GM19395 (cell line): ENCODE measurements at regions not wholly inside any gene's neighbourhood (a gene's known extent, or its start where the extent isn't known, plus 50 kb on each side); places are given as distances from the start of the nearest gene placed in this dataset.
"Not testable (repeated sequence)": the region's sequence is repeated elsewhere in the genome, so short reads cannot be mapped to it uniquely, and the experiment has no call there.

Experiments
- ATAC-seq: cut with Tn5 transposase; IDR thresholded peaks from one replicate; pipeline ENCODE4 v1.9.1; 2021; ENCODE audit warnings: mild to moderate bottlenecking, moderate library complexity; ENCODE audit not compliant: unreplicated experiment

- no peak for ATAC-seq
Measured at GRCh38 chr7:125084196-125084595, 154.6 kb upstream of the POT1 start.

GRCh38 chr7:125074141-125074540, 144.5 kb upstream of the POT1 start:
- ATAC-seq: no peak

- ATAC-seq: no peak
Measured at GRCh38 chr7:125065546-125065945, 135.9 kb upstream of the POT1 start.

GRCh38 chr7:125065001-125065400, 135.4 kb upstream of the POT1 start:
- no peak for ATAC-seq

GRCh38 chr7:125061776-125062397, 132.3 kb upstream of the POT1 start:
- peak; percentile 86 for ATAC-seq

- not testable (repeated sequence) for ATAC-seq
Measured at GRCh38 chr7:125061083-125061745, 131.6 kb upstream of the POT1 start.

GRCh38 chr7:125059861-125060456, 130.3 kb upstream of the POT1 start:
- ATAC-seq: no peak

GRCh38 chr7:125057963-125058362, 128.3 kb upstream of the POT1 start:
- ATAC-seq: no peak

- ATAC-seq: no peak
Measured at GRCh38 chr7:125055376-125055775, 125.8 kb upstream of the POT1 start.

- no peak for ATAC-seq
Measured at GRCh38 chr7:125046767-125047166, 117.1 kb upstream of the POT1 start.

- no peak for ATAC-seq
Measured at GRCh38 chr7:125033506-125033905, 103.9 kb upstream of the POT1 start.

GRCh38 chr7:125032943-125033342, 103.3 kb upstream of the POT1 start:
- no peak for ATAC-seq

- ATAC-seq: no peak
Measured at GRCh38 chr7:125030756-125031387, 101.2 kb upstream of the POT1 start.

GRCh38 chr7:125025620-125026019, 96.0 kb upstream of the POT1 start:
- no peak for ATAC-seq

- no peak for ATAC-seq
Measured at GRCh38 chr7:125020801-125021200, 91.2 kb upstream of the POT1 start.

- ATAC-seq: no peak
Measured at GRCh38 chr7:125010540-125010939, 80.9 kb upstream of the POT1 start.

GRCh38 chr7:124996778-124997177, 67.2 kb upstream of the POT1 start:
- ATAC-seq: peak; percentile 83

- ATAC-seq: no peak
Measured at GRCh38 chr7:124992851-124993562, 63.4 kb upstream of the POT1 start.

GRCh38 chr7:124989911-124990310, 60.3 kb upstream of the POT1 start:
- ATAC-seq: no peak
